GM12878 (cell line): ENCODE measurements at regions not wholly inside any gene's neighbourhood (a gene's known extent, or its start where the extent isn't known, plus 50 kb on each side); places are given as distances from the start of the nearest gene placed in this dataset.

Experiments used
- ATAC-seq: fragments of 200-7000 bp; cut with Tn5 transposase; 3 replicates; pipeline ENCODE4 v1.9.1; 2020; ENCODE audit warnings: mild to moderate bottlenecking, moderate library complexity
- BruUV-seq: library from RNA; stranded (reverse); fragments of 400-500 nt; replicated peaks from 2 replicates; lab custom pipeline; 2021; lab: Mats Ljungman, UMichigan
- CTCF ChIA-PET: fragments of 300-600 bp; sonication (Branson Sonifier 250); formaldehyde crosslinking; extraction: SDS; loops from one replicate; lab custom pipeline; 2021; ENCODE audit warnings: inconsistent platforms; lab: Yijun Ruan, JAX
- POLR2A ChIA-PET: fragments of 350-600 bp; formaldehyde crosslinking; extraction: SDS; loops from one replicate; lab custom pipeline; 2021; ENCODE audit warnings: inconsistent platforms; lab: Charles Lee
- RAD21 ChIA-PET: fragments of 300-600 bp; sonication (Branson Sonifier 250); formaldehyde crosslinking; loops from one replicate; lab custom pipeline; 2023; ENCODE audit warnings: antibody characterized with exemption; ENCODE audit not compliant: unreplicated experiment; lab: Charles Lee
- SMC1A ChIA-PET: fragments of 300-600 bp; sonication (Branson Sonifier 250); formaldehyde crosslinking; loops from one replicate; lab custom pipeline; 2023; ENCODE audit not compliant: unreplicated experiment, uncharacterized antibody; lab: Charles Lee
- DNase-seq: peaks from one replicate; pipeline ENCODE4 v3.0.0-alpha.2; 2011; ENCODE audit warnings: low read depth, low spot score
- FAIRE-seq: peaks from 3 replicates; lab custom pipeline; 2011; peaks lifted over from hg19 to GRCh38; lab: Jason Lieb, UNC
- H2AFZ ChIP-seq: 2 replicates; pipeline ENCODE4 v1.6.0; 2011; ENCODE audit warnings: low read depth, low read length, control low read depth; ENCODE audit not compliant: control insufficient read depth
- H3K27ac ChIP-seq: 2 replicates; pipeline ENCODE4 v1.5.1; 2011; ENCODE audit warnings: control low read depth; ENCODE audit not compliant: control insufficient read depth, insufficient read depth
- H3K27me3 ChIP-seq, 2 experiments: replicated peaks in 1 of 2; 2 replicates each; pipeline versions ENCODE4 v1.6.0 to v1.6.1; 2011; ENCODE audit warnings: low read length in 1 of 2; ENCODE audit not compliant: control insufficient read depth in 2 of 2, insufficient read depth in 2 of 2
- H3K36me3 ChIP-seq, 2 experiments: 2 replicates each; pipeline ENCODE4 v1.5.1; 2011; ENCODE audit warnings: low read length in 1 of 2; ENCODE audit not compliant: control insufficient read depth in 2 of 2, insufficient read depth in 2 of 2
- H3K4me1 ChIP-seq: 2 replicates; pipeline ENCODE4 v1.6.1; 2011; ENCODE audit warnings: mild to moderate bottlenecking, low read length, moderate library complexity, mixed read lengths; ENCODE audit not compliant: control insufficient read depth, insufficient read depth
- H3K4me2 ChIP-seq: 2 replicates; pipeline ENCODE4 v1.6.0; 2011; ENCODE audit warnings: control low read depth; ENCODE audit not compliant: control insufficient read depth, insufficient read depth
- H3K4me3 ChIP-seq: fragments of 200-600 bp; sonication (generic); 2 replicates; pipeline ENCODE4 v1.5.1; 2016
- H3K79me2 ChIP-seq: 2 replicates; pipeline ENCODE4 v1.6.0; 2011; ENCODE audit warnings: low read length; ENCODE audit not compliant: control insufficient read depth, insufficient read depth
- H3K9ac ChIP-seq: 2 replicates; pipeline ENCODE4 v1.8.0; 2011; ENCODE audit warnings: low read length, control low read depth, mixed read lengths; ENCODE audit not compliant: control insufficient read depth, insufficient read depth
- H3K9me3 ChIP-seq: replicated peaks from 3 replicates; pipeline ENCODE4 v1.5.1; 2011; ENCODE audit warnings: mild to moderate bottlenecking, low read length; ENCODE audit not compliant: control insufficient read depth, insufficient read depth
- H4K20me1 ChIP-seq: 2 replicates; pipeline ENCODE4 v1.6.0; 2011; ENCODE audit not compliant: control insufficient read depth, insufficient read depth
- EGR1 ChIP-seq, 2 experiments: IDR thresholded peaks; 1 replicate in 1 of 2; 2 replicates in 1 of 2; pipeline ENCODE4 v1.6.1; 2011 to 2012; ENCODE audit warnings: low read depth in 2 of 2, low read length in 2 of 2, borderline replicate concordance in 1 of 2, mild to moderate bottlenecking in 1 of 2, moderate library complexity in 1 of 2
- EP300 ChIP-seq, 2 experiments: fragments of 150-350 bp in 1 of 2; IDR thresholded peaks; 2 replicates each; pipeline ENCODE4 v1.6.1; 2011 to 2012; ENCODE audit warnings: low read depth in 2 of 2, low read length in 2 of 2, borderline replicate concordance in 1 of 2, improper control_type of control experiment in 1 of 2, inconsistent platforms in 1 of 2; ENCODE audit not compliant: control insufficient read depth in 1 of 2
- EZH2 ChIP-seq: IDR thresholded peaks from 2 replicates; pipeline ENCODE4 v1.6.1; 2012; ENCODE audit warnings: low read depth, mild to moderate bottlenecking, control low read depth, inconsistent platforms, low read length, borderline replicate concordance; ENCODE audit not compliant: control insufficient read depth
- MYC ChIP-seq: IDR thresholded peaks from 2 replicates; pipeline ENCODE4 v1.6.1; 2011; ENCODE audit warnings: mild to moderate bottlenecking, low read length, moderate library complexity, inconsistent platforms; ENCODE audit not compliant: insufficient read depth, insufficient replicate concordance, insufficient read length, severe bottlenecking
- PKNOX1 ChIP-seq: fragments of 450-650 bp; IDR thresholded peaks from 2 replicates; pipeline ENCODE4 v1.6.1; 2016; ENCODE audit warnings: mild to moderate bottlenecking
- SPI1 ChIP-seq: IDR thresholded peaks from 2 replicates; pipeline ENCODE4 v1.6.1; 2011; ENCODE audit warnings: low read depth, mild to moderate bottlenecking, low read length, moderate library complexity, borderline replicate concordance; ENCODE audit not compliant: insufficient read depth
- SUPT20H ChIP-seq: IDR thresholded peaks from 2 replicates; pipeline ENCODE4 v1.6.1; 2011; ENCODE audit warnings: low read depth, mild to moderate bottlenecking, low read length, moderate library complexity, borderline replicate concordance; ENCODE audit not compliant: control insufficient read depth
- USF1 ChIP-seq: IDR thresholded peaks from 2 replicates; pipeline ENCODE4 v1.6.1; 2011; ENCODE audit warnings: borderline replicate concordance, low read depth, mild to moderate bottlenecking, moderate library complexity, mixed read lengths, low read length; ENCODE audit not compliant: insufficient read depth; ENCODE audit errors: extremely low read length
- YBX1 ChIP-seq: fragments of 450-650 bp; IDR thresholded peaks from 2 replicates; pipeline ENCODE4 v1.6.1; 2016; ENCODE audit warnings: antibody characterized with exemption
- WGBS: methylation state at CpG from one replicate; pipeline ENCODE4 v1.1.6; 2016; ENCODE audit warnings: low lambda C conversion rate; ENCODE audit not compliant: insufficient replicate concordance, insufficient coverage; ENCODE audit errors: missing lambda C conversion rate; 5-methylcytosine and 5-hydroxymethylcytosine counted together
- in situ Hi-C: fragments of 300-500 bp; cut with MboI; formaldehyde crosslinking; loops from 9 replicates; pipeline ENCODE4 v1.14.3; 2018; ENCODE audit warnings: mixed read lengths
- intact Hi-C: fragments of 100-400 bp; cut with micrococcal nuclease; formaldehyde crosslinking; loops from one replicate; pipeline ENCODE4 v1.14.2; 2022; ENCODE audit not compliant: unreplicated experiment
- TF ChIP-seq, protein P1 (sequence below): fragments of 450-650 bp; formaldehyde crosslinking; IDR thresholded peaks from 2 replicates; pipeline ENCODE4 v1.4.0; 2022; ENCODE audit warnings: mild to moderate bottlenecking, moderate library complexity

GRCh38 chr6:157757430-157758403, 65.3 kb upstream of the SNX9 start:
- no peak for DNase-seq
- SMC1A ChIA-PET = interaction anchor here (0.7 to 13.0 kb wide), 16 partner anchors 12 to 443 kb away, joined by 3 to 208 read pairs (median 4); no protein-coding TSS in a partner anchor
- POLR2A ChIA-PET = no interaction called here
- RAD21 ChIA-PET = interaction anchor here (0.6 to 9.0 kb wide), 7 partner anchors 7 to 443 kb away, joined by 3 to 105 read pairs (median 6); no protein-coding TSS in a partner anchor
- Histone ChIP-seq H3K36me3 (no peaks in the 10 kb centered on the region), H3K27me3 (peaks cover 0 to 3% of the 10 kb centered on the region in 2 experiments; a peak in 2 of 4 replicates), H3K4me1 (peaks cover 26% of the 10 kb centered on the region), H3K9me3 (no peaks in the 10 kb centered on the region; the same call in 2 of the 3 replicates), H2AFZ (no peak overlapping the region), H3K4me3 (no peak overlapping the region), H3K79me2 (no peaks in the 10 kb centered on the region), H3K4me2 (no peak overlapping the region), H4K20me1 (no peaks in the 10 kb centered on the region), H3K9ac (no peak overlapping the region), H3K27ac (no peak overlapping the region)
- no TSS peak for BruUV-seq
- CTCF ChIA-PET = interaction anchor here (0.7 to 10.6 kb wide), 26 partner anchors 12 to 442 kb away, joined by 3 to 197 read pairs (median 4); partner anchors contain the start of gene TMEM242
- no peak for TF ChIP-seq USF1
- TF ChIP-seq PKNOX1 = no peak
- no peak for TF ChIP-seq EP300 (IDR thresholded peaks at IDR 0.05; ENCODE audit: borderline replicate concordance in 1 of 2, control insufficient read depth in 1 of 2, low read depth in 2 of 2, low read length in 2 of 2)
- TF ChIP-seq, protein P1, sequence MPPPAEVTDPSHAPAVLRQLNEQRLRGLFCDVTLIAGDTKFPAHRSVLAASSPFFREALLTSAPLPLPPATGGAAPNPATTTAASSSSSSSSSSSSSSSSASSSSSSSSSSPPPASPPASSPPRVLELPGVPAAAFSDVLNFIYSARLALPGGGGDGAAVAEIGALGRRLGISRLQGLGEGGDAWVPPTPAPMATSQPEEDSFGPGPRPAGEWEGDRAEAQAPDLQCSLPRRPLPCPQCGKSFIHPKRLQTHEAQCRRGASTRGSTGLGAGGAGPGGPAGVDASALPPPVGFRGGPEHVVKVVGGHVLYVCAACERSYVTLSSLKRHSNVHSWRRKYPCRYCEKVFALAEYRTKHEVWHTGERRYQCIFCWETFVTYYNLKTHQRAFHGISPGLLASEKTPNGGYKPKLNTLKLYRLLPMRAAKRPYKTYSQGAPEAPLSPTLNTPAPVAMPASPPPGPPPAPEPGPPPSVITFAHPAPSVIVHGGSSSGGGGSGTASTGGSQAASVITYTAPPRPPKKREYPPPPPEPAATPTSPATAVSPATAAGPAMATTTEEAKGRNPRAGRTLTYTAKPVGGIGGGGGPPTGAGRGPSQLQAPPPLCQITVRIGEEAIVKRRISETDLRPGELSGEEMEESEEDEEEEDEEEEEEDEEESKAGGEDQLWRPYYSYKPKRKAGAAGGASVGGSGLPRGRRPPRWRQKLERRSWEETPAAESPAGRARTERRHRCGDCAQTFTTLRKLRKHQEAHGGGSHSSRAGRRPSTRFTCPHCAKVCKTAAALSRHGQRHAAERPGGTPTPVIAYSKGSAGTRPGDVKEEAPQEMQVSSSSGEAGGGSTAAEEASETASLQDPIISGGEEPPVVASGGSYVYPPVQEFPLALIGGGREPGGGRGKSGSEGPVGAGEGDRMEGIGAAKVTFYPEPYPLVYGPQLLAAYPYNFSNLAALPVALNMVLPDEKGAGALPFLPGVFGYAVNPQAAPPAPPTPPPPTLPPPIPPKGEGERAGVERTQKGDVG (CRISPR knock-in tag) = no peak
- no peak for TF ChIP-seq MYC
- no peak for TF ChIP-seq EZH2
- TF ChIP-seq SPI1 = no peak
- no peak for TF ChIP-seq YBX1
- TF ChIP-seq EGR1 (IDR thresholded peaks at IDR 0.05; ENCODE audit: borderline replicate concordance in 1 of 2, low read depth in 2 of 2, low read length in 2 of 2) = no peak
- no peak for TF ChIP-seq SUPT20H
- intact Hi-C loops = no loop called here
- in situ Hi-C loops = loop anchor here (5.0 kb wide), 2 partner anchors 120 to 190 kb away; no protein-coding TSS in a partner anchor
- FAIRE-seq = no peak
- 97% methylated on average over 7 of the region's 7 CpGs for WGBS
- ATAC-seq = no peak
